ENCODE measurements at regions not wholly inside any gene's neighbourhood (a gene's known extent, or its start where the extent isn't known, plus 50 kb on each side); places are given as distances from the start of the nearest gene placed in this dataset.

- H3K4me3 Mint-ChIP-seq (ENCODE audit: unreplicated experiment): no peak overlapping the region
- H3K9me3 Mint-ChIP-seq (ENCODE audit: unreplicated experiment): no peaks in the 10 kb centered on the region
- no peak for TF ChIP-seq CTCF (IDR thresholded peaks at IDR 0.05; ENCODE audit: insufficient read depth in 1 of 2, low read depth in 1 of 2, low read length in 1 of 2, severe bottlenecking in 1 of 2, unreplicated experiment in 1 of 2)
- no peaks in the 10 kb centered on the region for H3K4me1 Mint-ChIP-seq (ENCODE audit: low read depth, unreplicated experiment)
- no TSS peak for BruUV-seq (replicated peaks)
- no peak overlapping the region for H3K27ac Mint-ChIP-seq (ENCODE audit: unreplicated experiment)
- no peaks in the 10 kb centered on the region for H3K36me3 Mint-ChIP-seq (ENCODE audit: insufficient read depth, unreplicated experiment)
- no peak overlapping the region for H3K4me3 ChIP-seq (ENCODE audit: low read depth, low read length)
- intact Hi-C loops (cut with micrococcal nuclease; ENCODE audit: unreplicated experiment): no loop called here
- ChIA-PET POLR2A (no interaction called here), CTCF (no interaction called here)
- H3K4me1 ChIP-seq: no peaks in the 10 kb centered on the region
- no peaks in the 10 kb centered on the region for H3K36me3 ChIP-seq (ENCODE audit: control insufficient read depth, insufficient read depth, low read length)
- DNase-seq: no peak
- H3K9me3 ChIP-seq: no peaks in the 10 kb centered on the region
- no peaks in the 10 kb centered on the region for H3K27me3 ChIP-seq (replicated peaks; ENCODE audit: control insufficient read depth, insufficient read depth, low read length)
- no peaks in the 10 kb centered on the region for H3K27me3 Mint-ChIP-seq (ENCODE audit: insufficient read depth, unreplicated experiment)
These were observed 97.9 kb upstream of the SOX2 start for GRCh38 chr3:181613813-181614212.

- no TSS peak for BruUV-seq (replicated peaks)
- ChIA-PET POLR2A (no interaction called here), CTCF (no interaction called here)
- Histone ChIP-seq H3K9me3 (no peaks in the 10 kb centered on the region), H3K36me3 (ENCODE audit: control insufficient read depth, insufficient read depth, low read length) (no peaks in the 10 kb centered on the region), H3K4me1 (no peaks in the 10 kb centered on the region), H3K27me3 (replicated peaks; ENCODE audit: control insufficient read depth, insufficient read depth, low read length) (no peaks in the 10 kb centered on the region), H3K4me3 (ENCODE audit: low read depth, low read length) (no peak overlapping the region)
- no peak for TF ChIP-seq CTCF (IDR thresholded peaks at IDR 0.05; ENCODE audit: insufficient read depth in 1 of 2, low read depth in 1 of 2, low read length in 1 of 2, severe bottlenecking in 1 of 2, unreplicated experiment in 1 of 2)
- no peaks in the 10 kb centered on the region for H3K36me3 Mint-ChIP-seq (ENCODE audit: insufficient read depth, unreplicated experiment)
- no peaks in the 10 kb centered on the region for H3K4me1 Mint-ChIP-seq (ENCODE audit: low read depth, unreplicated experiment)
- H3K27me3 Mint-ChIP-seq (ENCODE audit: insufficient read depth, unreplicated experiment): no peaks in the 10 kb centered on the region
- H3K27ac Mint-ChIP-seq (ENCODE audit: unreplicated experiment): no peak overlapping the region
- no peak for DNase-seq
- no peaks in the 10 kb centered on the region for H3K9me3 Mint-ChIP-seq (ENCODE audit: unreplicated experiment)
- H3K4me3 Mint-ChIP-seq (ENCODE audit: unreplicated experiment): no peak overlapping the region
- intact Hi-C loops (cut with micrococcal nuclease; ENCODE audit: unreplicated experiment): no loop called here
These were observed 98.5 kb upstream of the SOX2 start for GRCh38 chr3:181613191-181613590.

GRCh38 chr3:181610973-181611265 lies 100.8 kb upstream of the SOX2 start:
- TF ChIP-seq CTCF (IDR thresholded peaks at IDR 0.05; ENCODE audit: insufficient read depth in 1 of 2, low read depth in 1 of 2, low read length in 1 of 2, severe bottlenecking in 1 of 2, unreplicated experiment in 1 of 2): no peak
- no peaks in the 10 kb centered on the region for H3K27me3 ChIP-seq (replicated peaks; ENCODE audit: control insufficient read depth, insufficient read depth, low read length)
- intact Hi-C loops (cut with micrococcal nuclease; ENCODE audit: unreplicated experiment): no loop called here
- DNase-seq: no peak
- no peaks in the 10 kb centered on the region for H3K27me3 Mint-ChIP-seq (ENCODE audit: insufficient read depth, unreplicated experiment)
- H3K36me3 Mint-ChIP-seq (ENCODE audit: insufficient read depth, unreplicated experiment): no peaks in the 10 kb centered on the region
- H3K36me3 ChIP-seq (ENCODE audit: control insufficient read depth, insufficient read depth, low read length): no peaks in the 10 kb centered on the region
- no peak overlapping the region for H3K4me3 Mint-ChIP-seq (ENCODE audit: unreplicated experiment)
- no peak overlapping the region for H3K27ac Mint-ChIP-seq (ENCODE audit: unreplicated experiment)
- H3K4me1 ChIP-seq: no peaks in the 10 kb centered on the region
- ChIA-PET CTCF (no interaction called here), POLR2A (no interaction called here)
- no peaks in the 10 kb centered on the region for H3K9me3 ChIP-seq
- no peaks in the 10 kb centered on the region for H3K4me1 Mint-ChIP-seq (ENCODE audit: low read depth, unreplicated experiment)
- no peak overlapping the region for H3K4me3 ChIP-seq (ENCODE audit: low read depth, low read length)
- H3K9me3 Mint-ChIP-seq (ENCODE audit: unreplicated experiment): no peaks in the 10 kb centered on the region
- BruUV-seq (replicated peaks): no TSS peak

Data from Caco-2 (cell line).